Activated T-helper 17 cell treated with anti-CD3 and anti-CD28 coated beads, Interleukin-2, amount 50 U/mL, for 72 hours (primary cell): ENCODE measurements at regions not wholly inside any gene's neighbourhood (a gene's known extent, or its start where the extent isn't known, plus 50 kb on each side); places are given as distances from the start of the nearest gene placed in this dataset.

Experiments
- ATAC-seq: fragments of 150-1000 bp; cut with Tn5 transposase; replicated peaks from 2 replicates; pipeline ENCODE4 v1.10.0; 2021; ENCODE audit warnings: mild to moderate bottlenecking, moderate library complexity
- H3K27ac Mint-ChIP-seq: one replicate; pipeline ENCODE4 v1.8.0; 2022; ENCODE audit warnings: mixed read lengths
- H3K27me3 Mint-ChIP-seq: one replicate; pipeline ENCODE4 v1.8.0; 2022; ENCODE audit warnings: mixed read lengths
- H3K36me3 Mint-ChIP-seq: one replicate; pipeline ENCODE4 v1.8.0; 2022; ENCODE audit warnings: low read depth, mild to moderate bottlenecking, mixed read lengths
- H3K4me1 Mint-ChIP-seq: one replicate; pipeline ENCODE4 v1.8.0; 2022; ENCODE audit warnings: mixed read lengths
- H3K4me3 Mint-ChIP-seq: one replicate; pipeline ENCODE4 v1.8.0; 2022; ENCODE audit warnings: mild to moderate bottlenecking, mixed read lengths
- H3K9me3 Mint-ChIP-seq: one replicate; pipeline ENCODE4 v1.8.0; 2022; ENCODE audit warnings: mixed read lengths

DNA sequence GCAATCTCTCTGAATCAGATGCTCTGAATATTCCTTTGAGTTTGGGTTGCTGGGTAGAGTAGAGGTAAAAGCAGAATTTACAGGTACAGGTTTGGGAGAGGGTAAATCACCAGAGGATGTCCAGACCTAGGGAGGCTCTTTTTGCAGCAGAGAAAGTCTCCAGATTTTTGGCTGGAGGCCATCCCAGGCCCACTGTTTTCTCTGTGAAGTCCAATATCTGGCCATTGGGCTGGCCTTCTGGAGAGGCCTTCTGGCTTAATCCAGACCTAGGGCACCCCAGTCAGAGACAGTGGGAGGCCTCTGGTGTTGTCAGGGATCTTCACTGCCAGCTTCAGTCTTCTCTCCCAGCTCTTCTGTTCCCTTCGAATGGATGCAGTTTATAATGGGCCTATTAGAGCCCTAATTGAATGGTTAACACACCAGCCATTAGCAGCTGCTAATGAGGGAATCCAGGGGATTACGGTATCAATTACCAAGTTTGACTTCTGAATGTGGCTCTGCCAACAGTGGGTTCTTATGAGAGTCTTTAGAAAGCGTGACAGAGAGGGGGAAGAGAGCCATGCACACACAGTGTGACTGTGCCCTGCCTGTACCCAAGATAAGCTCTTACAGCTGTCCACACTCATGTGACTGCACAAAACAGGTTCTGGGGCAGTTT lies 183.1 kb downstream of the EMP1 start:
- Mint-ChIP-seq H3K4me1 (no peaks in the 10 kb centered on the region), H3K27me3 (peaks cover 14% of the 10 kb centered on the region), H3K27ac (no peak overlapping the region), H3K9me3 (no peaks in the 10 kb centered on the region), H3K36me3 (no peaks in the 10 kb centered on the region), H3K4me3 (no peak overlapping the region)
- ATAC-seq, result no peak

DNA sequence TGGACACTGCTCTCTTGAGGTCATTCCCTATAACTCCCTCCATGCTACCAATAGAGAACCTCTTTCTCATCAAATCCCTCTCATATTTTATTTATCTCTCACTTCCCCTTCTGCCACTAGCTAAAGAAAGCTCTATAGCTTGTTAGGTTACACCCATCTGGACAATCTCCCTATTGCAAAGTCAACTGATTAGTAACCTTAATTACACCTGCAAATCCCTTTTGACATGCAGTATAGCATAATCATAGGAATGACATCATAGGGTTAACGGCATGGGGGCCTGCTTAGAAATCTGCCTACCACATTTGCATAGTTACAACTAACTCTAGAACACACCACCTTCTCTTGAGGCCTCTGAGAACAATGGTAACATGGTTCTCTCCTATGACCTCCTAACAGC lies 181.2 kb downstream of the EMP1 start:
- H3K27me3 Mint-ChIP-seq, result peaks cover 13% of the 10 kb centered on the region
- ATAC-seq, result no peak
- H3K9me3 Mint-ChIP-seq, result no peaks in the 10 kb centered on the region
- H3K4me3 Mint-ChIP-seq, result no peak overlapping the region
- no peak overlapping the region for H3K27ac Mint-ChIP-seq
- no peaks in the 10 kb centered on the region for H3K36me3 Mint-ChIP-seq
- no peaks in the 10 kb centered on the region for H3K4me1 Mint-ChIP-seq

DNA sequence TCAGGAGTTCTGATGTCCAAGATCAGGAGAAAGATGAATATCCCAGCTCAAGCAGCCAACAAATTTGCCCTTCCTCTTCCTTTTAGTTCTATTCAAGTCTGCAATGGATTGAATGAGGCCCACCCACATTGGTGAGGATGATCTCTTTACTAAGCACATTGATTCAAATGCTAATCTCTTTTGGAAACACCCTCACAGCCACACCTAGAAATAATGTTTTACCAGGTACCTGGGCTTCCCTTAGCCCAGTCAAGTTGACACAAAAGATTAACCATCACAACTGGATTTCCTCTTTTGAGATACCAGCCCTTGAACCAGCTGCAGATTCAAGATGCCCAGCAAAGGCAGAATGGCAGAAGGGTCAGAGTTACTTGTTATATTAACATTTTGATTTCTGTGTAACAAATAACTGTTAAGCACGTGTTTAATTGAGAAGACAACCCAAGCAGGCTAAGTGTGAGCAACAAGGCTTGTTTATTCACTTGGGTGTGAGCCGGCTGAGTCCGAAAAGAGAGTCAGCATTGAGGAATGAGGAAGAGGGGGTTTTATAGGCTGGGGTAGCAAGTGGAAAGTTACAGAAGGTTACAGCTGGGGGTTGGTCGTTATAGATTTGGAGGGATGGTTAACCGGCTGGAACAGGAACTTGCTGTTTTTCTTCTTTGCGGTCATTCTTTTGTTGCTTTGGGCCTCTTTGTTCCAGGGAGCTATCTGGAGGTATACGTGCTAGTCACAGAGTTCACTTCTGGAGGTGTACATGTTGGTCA lies 180.3 kb downstream of the EMP1 start:
- H3K36me3 Mint-ChIP-seq, result no peaks in the 10 kb centered on the region
- no peak overlapping the region for H3K4me3 Mint-ChIP-seq
- no peaks in the 10 kb centered on the region for H3K9me3 Mint-ChIP-seq
- no peak for ATAC-seq
- no peaks in the 10 kb centered on the region for H3K4me1 Mint-ChIP-seq
- H3K27me3 Mint-ChIP-seq, result peaks cover 8% of the 10 kb centered on the region
- no peak overlapping the region for H3K27ac Mint-ChIP-seq

DNA sequence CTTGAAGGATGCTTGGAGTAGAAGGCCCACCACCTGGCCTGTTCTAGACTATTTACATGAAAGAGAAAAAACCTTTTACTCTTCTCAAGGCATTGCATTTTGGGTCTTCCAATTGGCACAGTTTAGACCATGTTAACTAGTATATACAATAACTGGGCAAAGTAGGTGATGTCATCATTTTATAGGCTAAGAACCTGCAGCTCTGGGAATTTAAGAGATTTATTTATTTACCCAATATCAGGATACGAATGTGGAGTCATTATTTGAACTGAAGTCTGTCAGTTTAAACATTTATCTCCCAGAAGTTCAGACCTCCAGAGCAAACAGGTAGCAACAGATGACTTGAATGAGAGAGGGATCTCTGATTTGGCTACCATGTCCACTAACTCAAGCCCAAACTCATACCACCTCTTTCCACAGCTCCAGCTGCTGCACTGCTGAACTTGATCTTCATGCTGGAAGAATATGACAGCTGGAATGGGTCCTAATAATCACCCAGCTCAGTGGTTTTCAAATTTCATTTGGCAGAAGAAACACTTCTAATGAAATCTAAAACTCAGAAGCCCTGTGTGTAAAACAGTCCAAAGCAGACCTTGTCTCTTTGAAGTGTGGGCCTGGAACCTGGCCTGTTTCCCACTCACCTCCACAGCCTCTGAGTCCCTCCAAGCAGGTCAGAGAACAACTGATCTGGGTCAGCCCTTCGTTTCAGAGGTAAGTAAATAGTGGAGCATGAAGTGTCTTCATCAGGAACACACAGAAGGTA lies 179.2 kb downstream of the EMP1 start:
- H3K4me1 Mint-ChIP-seq, result no peaks in the 10 kb centered on the region
- no peaks in the 10 kb centered on the region for H3K36me3 Mint-ChIP-seq
- peaks cover 10% of the 10 kb centered on the region for H3K27me3 Mint-ChIP-seq
- no peaks in the 10 kb centered on the region for H3K9me3 Mint-ChIP-seq
- no peak for ATAC-seq
- no peak overlapping the region for H3K27ac Mint-ChIP-seq
- no peak overlapping the region for H3K4me3 Mint-ChIP-seq

DNA sequence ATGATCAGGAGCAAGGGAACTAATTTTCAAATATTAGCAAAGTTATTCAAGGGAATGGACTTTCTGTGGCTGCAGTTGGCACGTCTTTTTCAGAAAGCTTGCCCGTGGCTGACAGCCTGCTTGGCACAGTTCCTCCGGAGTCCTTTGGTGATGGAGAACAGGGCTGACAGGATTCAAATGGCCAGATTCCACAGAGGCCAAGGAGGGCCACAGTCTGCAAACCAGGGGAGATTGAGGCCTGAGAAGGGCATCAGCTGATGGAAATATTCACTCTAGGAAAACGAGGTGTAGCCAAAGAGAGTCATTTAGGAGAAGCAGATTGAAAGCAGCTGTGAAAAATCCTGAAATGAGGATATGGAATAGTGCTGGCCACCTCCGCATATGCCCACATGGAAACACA lies 178.3 kb downstream of the EMP1 start:
- no peaks in the 10 kb centered on the region for H3K9me3 Mint-ChIP-seq
- no peaks in the 10 kb centered on the region for H3K36me3 Mint-ChIP-seq
- H3K4me1 Mint-ChIP-seq, result no peaks in the 10 kb centered on the region
- H3K27ac Mint-ChIP-seq, result no peak overlapping the region
- no peak overlapping the region for H3K4me3 Mint-ChIP-seq
- no peak for ATAC-seq
- peaks cover 7% of the 10 kb centered on the region for H3K27me3 Mint-ChIP-seq

DNA sequence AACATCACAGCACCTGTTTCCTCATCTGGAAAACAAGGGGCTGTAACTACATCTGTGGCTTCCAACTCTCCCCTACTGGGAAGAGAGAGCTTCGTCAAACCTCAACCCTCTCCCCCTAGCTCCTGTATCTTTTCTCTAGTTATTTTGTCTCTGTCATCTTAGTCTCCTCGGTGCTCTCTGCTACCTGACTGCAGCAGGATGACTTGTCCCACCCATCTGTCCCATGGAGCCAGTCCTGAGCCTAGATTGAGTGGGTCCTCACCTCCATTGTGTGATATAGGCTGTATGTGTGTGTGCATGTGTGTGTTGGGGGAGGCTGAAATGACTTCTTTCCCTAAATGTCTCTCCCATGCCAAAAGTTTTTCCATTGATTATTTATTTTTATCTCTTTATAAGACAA lies 177.3 kb downstream of the EMP1 start:
- no peaks in the 10 kb centered on the region for H3K9me3 Mint-ChIP-seq
- ATAC-seq, result no peak
- H3K27me3 Mint-ChIP-seq, result peaks cover 7% of the 10 kb centered on the region
- H3K27ac Mint-ChIP-seq, result no peak overlapping the region
- H3K36me3 Mint-ChIP-seq, result no peaks in the 10 kb centered on the region
- H3K4me3 Mint-ChIP-seq, result no peak overlapping the region
- H3K4me1 Mint-ChIP-seq, result no peaks in the 10 kb centered on the region

DNA sequence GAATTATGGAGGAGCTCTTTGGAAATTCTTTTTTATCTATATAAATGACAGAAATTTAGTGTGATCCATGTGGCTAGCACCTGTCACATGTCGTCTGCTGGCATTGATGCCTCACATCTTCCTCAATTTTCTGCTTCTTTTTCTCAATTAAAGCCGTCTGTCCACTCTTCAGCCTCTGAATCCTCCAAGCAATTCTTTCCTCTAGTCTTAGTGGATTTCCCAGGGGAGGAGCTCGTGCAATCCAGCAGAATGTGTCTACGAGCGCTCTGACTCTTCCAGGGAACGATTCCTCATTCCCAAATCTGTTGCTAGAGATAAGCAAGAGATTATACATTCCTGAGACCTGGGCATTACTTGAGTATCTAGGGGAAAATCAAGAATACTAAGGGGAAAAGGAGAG lies 176.6 kb downstream of the EMP1 start:
- H3K9me3 Mint-ChIP-seq, result no peaks in the 10 kb centered on the region
- no peak overlapping the region for H3K4me3 Mint-ChIP-seq
- no peaks in the 10 kb centered on the region for H3K4me1 Mint-ChIP-seq
- no peak overlapping the region for H3K27ac Mint-ChIP-seq
- peaks cover 7% of the 10 kb centered on the region for H3K27me3 Mint-ChIP-seq
- H3K36me3 Mint-ChIP-seq, result no peaks in the 10 kb centered on the region
- ATAC-seq, result no peak

DNA sequence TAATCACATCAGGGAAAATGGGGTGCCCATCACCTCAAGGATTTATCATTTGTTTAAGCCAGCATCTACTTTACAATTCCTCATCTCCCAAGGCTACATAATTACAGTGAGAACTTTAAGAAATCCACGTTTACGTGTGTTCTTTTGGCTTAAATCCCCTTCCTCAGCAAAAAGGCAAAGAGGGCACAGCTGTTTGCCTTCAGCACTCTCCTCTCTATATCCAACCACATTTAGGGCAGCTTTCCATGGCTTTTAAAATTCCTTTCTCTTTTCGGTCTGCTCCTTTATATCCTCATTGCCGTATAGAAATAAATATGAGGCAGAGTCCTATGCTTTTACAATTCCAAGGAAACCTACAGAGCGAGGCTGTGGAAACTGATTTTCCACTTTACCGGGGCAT lies 175.9 kb downstream of the EMP1 start:
- no peak for ATAC-seq
- Mint-ChIP-seq H3K27me3 (peaks cover 9% of the 10 kb centered on the region), H3K36me3 (no peaks in the 10 kb centered on the region), H3K9me3 (no peaks in the 10 kb centered on the region), H3K4me1 (no peaks in the 10 kb centered on the region), H3K27ac (no peak overlapping the region), H3K4me3 (no peak overlapping the region)

DNA sequence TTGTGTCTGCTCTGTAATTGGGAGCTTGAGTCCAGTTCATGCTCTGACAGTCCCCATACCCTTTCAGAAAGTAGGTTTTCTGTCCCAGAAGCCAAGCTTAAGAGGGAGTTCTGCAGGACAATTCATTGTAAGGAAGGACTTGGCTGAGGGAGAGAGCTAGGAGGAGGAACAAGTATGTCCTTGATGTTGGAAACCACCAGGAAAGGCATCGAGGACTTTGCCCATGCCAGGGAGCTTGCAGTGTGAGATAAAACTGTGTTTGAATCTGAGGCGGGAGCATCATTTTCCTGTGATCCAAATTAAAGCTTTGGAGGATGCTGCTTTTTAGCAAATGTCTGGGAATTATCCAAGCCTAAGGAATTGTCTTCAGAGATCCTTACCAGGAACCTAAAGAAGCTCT lies 175.3 kb downstream of the EMP1 start:
- no peaks in the 10 kb centered on the region for H3K9me3 Mint-ChIP-seq
- no peaks in the 10 kb centered on the region for H3K4me1 Mint-ChIP-seq
- no peak overlapping the region for H3K4me3 Mint-ChIP-seq
- no peaks in the 10 kb centered on the region for H3K36me3 Mint-ChIP-seq
- peaks cover 11% of the 10 kb centered on the region for H3K27me3 Mint-ChIP-seq
- no peak for ATAC-seq
- no peak overlapping the region for H3K27ac Mint-ChIP-seq

DNA sequence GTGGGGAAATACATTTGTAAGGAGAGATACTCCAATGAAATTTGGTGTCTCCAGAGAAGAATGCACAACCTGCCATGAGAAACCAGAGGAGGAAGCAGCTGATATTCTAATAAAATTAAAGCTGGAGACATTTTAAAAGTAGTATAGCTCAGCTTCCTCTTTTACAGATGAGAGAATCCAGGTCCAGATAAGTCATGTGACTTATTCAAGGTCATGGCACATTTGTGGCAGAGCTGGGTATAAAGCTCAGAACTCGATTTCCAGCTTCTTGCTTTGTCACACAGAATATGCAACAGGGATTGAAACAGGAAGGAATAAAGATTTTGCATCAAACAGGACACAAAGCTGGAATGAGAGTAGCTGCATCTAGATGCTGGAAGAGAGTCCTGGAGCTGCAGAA lies 174.8 kb downstream of the EMP1 start:
- Mint-ChIP-seq H3K36me3 (no peaks in the 10 kb centered on the region), H3K27ac (no peak overlapping the region), H3K27me3 (peaks cover 11% of the 10 kb centered on the region), H3K4me1 (no peaks in the 10 kb centered on the region), H3K4me3 (no peak overlapping the region), H3K9me3 (no peaks in the 10 kb centered on the region)
- ATAC-seq, result no peak

DNA sequence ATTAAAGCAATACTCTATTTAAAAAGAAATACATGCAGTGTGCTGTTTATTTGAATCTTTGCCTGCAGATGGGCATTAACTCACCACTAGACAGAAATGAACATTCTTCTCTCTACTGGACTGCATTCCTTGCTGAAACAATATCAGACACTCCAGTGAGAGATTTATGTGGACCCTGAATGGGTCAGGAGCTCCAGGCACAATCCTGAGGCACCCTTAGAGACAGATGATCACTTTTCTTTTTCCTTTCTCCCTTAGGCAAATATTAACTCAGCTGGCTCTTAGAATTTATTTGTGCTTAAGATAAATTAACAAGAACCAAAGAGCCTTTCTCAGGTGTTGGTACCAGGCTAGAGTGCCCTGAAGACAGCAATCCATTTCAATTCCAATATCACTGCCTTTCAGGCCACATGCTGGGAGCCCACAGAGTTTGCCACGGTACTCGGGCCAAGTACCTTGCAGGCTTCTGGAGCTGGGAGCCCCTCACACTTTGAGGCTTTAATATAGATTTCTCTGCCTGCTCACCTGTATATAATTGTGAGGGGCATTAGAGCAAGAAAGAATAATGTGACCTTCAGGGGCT lies 173.0 kb downstream of the EMP1 start:
- no peak overlapping the region for H3K27ac Mint-ChIP-seq
- ATAC-seq, result no peak
- H3K9me3 Mint-ChIP-seq, result no peaks in the 10 kb centered on the region
- no peak overlapping the region for H3K4me3 Mint-ChIP-seq
- no peaks in the 10 kb centered on the region for H3K4me1 Mint-ChIP-seq
- peaks cover 15% of the 10 kb centered on the region for H3K27me3 Mint-ChIP-seq
- no peaks in the 10 kb centered on the region for H3K36me3 Mint-ChIP-seq

DNA sequence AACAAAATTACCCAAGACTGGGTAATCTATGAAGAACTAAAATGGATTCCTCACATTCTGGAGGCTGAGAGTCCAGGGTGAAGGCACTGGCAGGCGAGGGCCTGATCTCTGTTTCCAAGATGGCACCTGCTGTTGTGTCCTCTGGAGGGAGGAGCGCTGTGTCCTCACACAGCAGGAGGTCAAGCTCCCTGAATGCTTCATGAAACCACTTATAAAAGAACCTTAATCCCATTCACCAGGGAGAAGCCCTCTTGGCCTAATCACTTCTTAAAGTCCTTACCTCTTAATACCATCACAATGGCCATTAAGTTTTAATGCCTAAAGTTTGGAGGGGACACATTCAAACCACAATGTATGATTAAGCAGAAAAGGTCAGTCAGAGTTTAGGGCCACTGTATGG lies 172.4 kb downstream of the EMP1 start:
- peaks cover 15% of the 10 kb centered on the region for H3K27me3 Mint-ChIP-seq
- H3K9me3 Mint-ChIP-seq, result no peaks in the 10 kb centered on the region
- H3K36me3 Mint-ChIP-seq, result no peaks in the 10 kb centered on the region
- no peak overlapping the region for H3K27ac Mint-ChIP-seq
- H3K4me1 Mint-ChIP-seq, result no peaks in the 10 kb centered on the region
- no peak overlapping the region for H3K4me3 Mint-ChIP-seq
- ATAC-seq, result no peak

DNA sequence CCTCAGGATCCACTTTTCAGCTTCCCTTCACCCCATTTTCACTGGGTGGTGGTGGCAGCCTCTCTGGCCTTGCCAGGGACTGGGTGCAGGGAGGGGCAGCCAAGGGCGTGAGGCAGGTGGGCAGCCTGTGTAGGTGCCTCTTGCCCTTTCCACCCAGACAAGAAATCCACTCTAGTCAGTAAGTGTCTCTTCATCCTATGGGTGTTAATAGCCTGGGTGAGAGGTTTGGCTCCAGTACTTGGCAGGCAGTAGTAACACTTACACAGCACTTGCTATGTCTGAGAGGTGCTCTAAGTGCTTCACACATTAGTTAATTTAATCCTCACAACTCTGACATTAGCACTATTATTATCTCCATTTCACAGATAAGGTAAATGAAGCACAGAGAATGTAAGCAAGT lies 171.9 kb downstream of the EMP1 start:
- no peak for ATAC-seq
- Mint-ChIP-seq H3K4me3 (no peak overlapping the region), H3K27me3 (peaks cover 12% of the 10 kb centered on the region), H3K9me3 (no peaks in the 10 kb centered on the region), H3K27ac (no peak overlapping the region), H3K36me3 (no peaks in the 10 kb centered on the region), H3K4me1 (no peaks in the 10 kb centered on the region)

DNA sequence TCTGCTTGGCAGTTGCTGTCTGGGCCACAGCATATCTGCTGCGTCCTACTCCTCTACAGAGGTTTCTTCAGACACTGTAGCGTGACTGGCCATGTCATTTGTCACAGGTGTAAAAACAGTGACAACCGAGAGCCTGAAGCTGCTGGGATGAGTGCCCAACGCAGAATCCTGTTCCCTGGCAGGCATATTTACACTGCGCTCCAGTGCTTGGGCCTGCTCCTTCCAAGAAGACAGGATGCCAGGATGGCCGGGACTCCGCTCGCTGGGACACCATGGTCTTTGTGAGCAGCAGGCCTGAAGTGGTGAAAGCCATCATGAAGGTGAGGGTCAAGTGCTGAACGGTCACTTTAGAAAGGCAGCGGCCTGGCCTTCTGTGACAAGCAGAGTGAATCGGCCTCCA lies 171.4 kb downstream of the EMP1 start:
- no peaks in the 10 kb centered on the region for H3K4me1 Mint-ChIP-seq
- no peak overlapping the region for H3K4me3 Mint-ChIP-seq
- ATAC-seq, result no peak
- H3K36me3 Mint-ChIP-seq, result no peaks in the 10 kb centered on the region
- H3K27me3 Mint-ChIP-seq, result peaks cover 14% of the 10 kb centered on the region
- H3K27ac Mint-ChIP-seq, result no peak overlapping the region
- no peaks in the 10 kb centered on the region for H3K9me3 Mint-ChIP-seq
